Body of pancreas (tissue), 4 donors: ENCODE measurements at regions not wholly inside any gene's neighbourhood (a gene's known extent, or its start where the extent isn't known, plus 50 kb on each side); places are given as distances from the start of the nearest gene placed in this dataset.
"Not testable (repeated sequence)": the region's sequence is repeated elsewhere in the genome, so short reads cannot be mapped to it uniquely, and the experiment has no call there.

Experiments used
- ATAC-seq: fragments of 150-250 bp; one replicate; pipeline ENCODE4 v1.9.1; 2016
- DNase-seq, 4 donors: peaks; one replicate each; pipeline ENCODE4 v3.0.0-alpha.2; 2019
- H3K27ac ChIP-seq, 4 donors: fragments of 200-600 bp; sonication (generic); 1 replicate in 3 of 4; 2 replicates in 1 of 4; pipeline versions ENCODE4 v1.5.1 to v1.6.1; 2016 to 2019; ENCODE audit warnings: mild to moderate bottlenecking in 1 of 4, mixed read lengths in 1 of 4, moderate library complexity in 1 of 4
- H3K27me3 ChIP-seq, 2 donors: fragments of 200-600 bp; sonication (generic); one replicate each; pipeline ENCODE4 v1.6.0; 2016; ENCODE audit warnings: mild to moderate bottlenecking in 1 of 2
- H3K36me3 ChIP-seq, 2 donors: fragments of 200-600 bp; sonication (generic); replicated peaks in 1 of 2; 2 replicates each; pipeline ENCODE4 v1.5.1; 2016; ENCODE audit warnings: low read depth in 2 of 2; ENCODE audit not compliant: insufficient read depth in 1 of 2
- H3K4me1 ChIP-seq: fragments of 200-600 bp; sonication (generic); one replicate; pipeline ENCODE4 v1.6.0; 2016
- H3K4me3 ChIP-seq, 2 donors: fragments of 200-600 bp; sonication (generic); 1 replicate in 1 of 2; 2 replicates in 1 of 2; pipeline ENCODE4 v1.5.1; 2016 to 2019
- H3K9me3 ChIP-seq, 3 donors: fragments of 200-600 bp; sonication (generic); 1 replicate in 2 of 3; 2 replicates in 1 of 3; pipeline ENCODE4 v1.5.1; 2016
- CTCF ChIP-seq, 7 experiments: fragments of 450-650 bp in 4 of 7; fragments of 200-600 bp in 3 of 7; sonication (generic) in 3 of 7; IDR thresholded peaks; one replicate each; pipeline ENCODE4 v1.5.1; 2016 to 2019; ENCODE audit warnings: antibody characterized with exemption in 7 of 7
- POLR2A ChIP-seq, 3 donors: fragments of 450-650 bp; IDR thresholded peaks; one replicate each; pipeline ENCODE4 v1.6.1; 2016; ENCODE audit warnings: antibody characterized with exemption in 3 of 3, mild to moderate bottlenecking in 2 of 3
- WGBS, 2 donors: methylation state at CpG; one replicate each; pipeline ENCODE4 v1.1.5; 2017; 5-methylcytosine and 5-hydroxymethylcytosine counted together
- intact Hi-C: fragments of 100-400 bp; cut with DNase I; formaldehyde crosslinking; loops from one replicate; pipeline ENCODE4 v1.15.1; 2023

GRCh38 chr3:194950906-194951628 lies 265.4 kb downstream of the FAM43A start:
- no peaks in the 10 kb centered on the region for H3K4me1 ChIP-seq
- DNase-seq (no peak), ATAC-seq (peak; percentile 18)
- no peaks in the 10 kb centered on the region for H3K9me3 ChIP-seq
- WGBS, 2 donors = 77 to 78% methylated on average over 18 of the region's 18 CpGs
- H3K36me3 ChIP-seq = no peaks in the 10 kb centered on the region
- no peak for TF ChIP-seq CTCF (IDR thresholded peaks at IDR 0.05)
- no peak for TF ChIP-seq POLR2A (IDR thresholded peaks at IDR 0.05)
- no peaks in the 10 kb centered on the region for H3K27me3 ChIP-seq
- intact Hi-C loops = loop anchor here (10.0 kb wide), 1 partner anchor 126 kb away; no protein-coding TSS in a partner anchor
- H3K4me3 ChIP-seq = no peak overlapping the region
- no peak overlapping the region for H3K27ac ChIP-seq

- H3K9me3 ChIP-seq, H3K4me3 ChIP-seq, H3K27me3 ChIP-seq, H3K36me3 ChIP-seq, H3K4me1 ChIP-seq, DNase-seq, H3K27ac ChIP-seq, ATAC-seq: not testable (repeated sequence)
- 63 to 83% methylated on average over 6 to 9 of the region's 9 CpGs for WGBS, 2 donors
- intact Hi-C loops = loop anchor here (10.0 kb wide), 1 partner anchor 127 kb away; no protein-coding TSS in a partner anchor
Measured at GRCh38 chr3:194951629-194951920, 265.9 kb downstream of the FAM43A start.

- ATAC-seq = no peak
- TF ChIP-seq CTCF (IDR thresholded peaks at IDR 0.05) (no peak), POLR2A (IDR thresholded peaks at IDR 0.05) (no peak)
- Histone ChIP-seq H3K36me3 (no peaks in the 10 kb centered on the region), H3K9me3 (no peaks in the 10 kb centered on the region), H3K4me3 (no peak overlapping the region), H3K27me3 (no peaks in the 10 kb centered on the region), H3K4me1 (no peaks in the 10 kb centered on the region), H3K27ac (no peak overlapping the region)
- intact Hi-C loops = loop anchor here (10.0 kb wide), 1 partner anchor 127 kb away; no protein-coding TSS in a partner anchor
- 72 to 74% methylated on average over 6 of the region's 6 CpGs for WGBS, 2 donors
- no peak for DNase-seq
Measured at GRCh38 chr3:194951931-194952582, 266.4 kb downstream of the FAM43A start.

GRCh38 chr3:194952841-194953241 lies 267.2 kb downstream of the FAM43A start:
- no peaks in the 10 kb centered on the region for H3K36me3 ChIP-seq
- no peaks in the 10 kb centered on the region for H3K9me3 ChIP-seq
- no peaks in the 10 kb centered on the region for H3K4me1 ChIP-seq
- intact Hi-C loops = loop anchor here (10.0 kb wide), 1 partner anchor 128 kb away; no protein-coding TSS in a partner anchor
- WGBS, 2 donors = 59 to 60% methylated on average over 4 to 6 of the region's 6 CpGs
- TF ChIP-seq POLR2A (IDR thresholded peaks at IDR 0.05) (no peak), CTCF (IDR thresholded peaks at IDR 0.05) (no peak)
- DNase-seq = no peak
- no peak overlapping the region for H3K27ac ChIP-seq
- no peak for ATAC-seq
- no peak overlapping the region for H3K4me3 ChIP-seq
- H3K27me3 ChIP-seq = no peaks in the 10 kb centered on the region

GRCh38 chr3:194953291-194953690 lies 267.6 kb downstream of the FAM43A start:
- no peaks in the 10 kb centered on the region for H3K4me1 ChIP-seq
- no peak overlapping the region for H3K27ac ChIP-seq
- WGBS, 2 donors = 69 to 80% methylated on average over 5 of the region's 5 CpGs
- no peaks in the 10 kb centered on the region for H3K9me3 ChIP-seq
- TF ChIP-seq POLR2A (IDR thresholded peaks at IDR 0.05) = no peak
- no peak for TF ChIP-seq CTCF (IDR thresholded peaks at IDR 0.05)
- H3K4me3 ChIP-seq = no peak overlapping the region
- DNase-seq (no peak), ATAC-seq (no peak)
- intact Hi-C loops = loop anchor here (10.0 kb wide), 1 partner anchor 128 kb away; no protein-coding TSS in a partner anchor
- no peaks in the 10 kb centered on the region for H3K36me3 ChIP-seq
- no peaks in the 10 kb centered on the region for H3K27me3 ChIP-seq
